ENCODE measurements at regions not wholly inside any gene's neighbourhood (a gene's known extent, or its start where the extent isn't known, plus 50 kb on each side); places are given as distances from the start of the nearest gene placed in this dataset.
"Not testable (repeated sequence)": the region's sequence is repeated elsewhere in the genome, so short reads cannot be mapped to it uniquely, and the experiment has no call there.

DNA sequence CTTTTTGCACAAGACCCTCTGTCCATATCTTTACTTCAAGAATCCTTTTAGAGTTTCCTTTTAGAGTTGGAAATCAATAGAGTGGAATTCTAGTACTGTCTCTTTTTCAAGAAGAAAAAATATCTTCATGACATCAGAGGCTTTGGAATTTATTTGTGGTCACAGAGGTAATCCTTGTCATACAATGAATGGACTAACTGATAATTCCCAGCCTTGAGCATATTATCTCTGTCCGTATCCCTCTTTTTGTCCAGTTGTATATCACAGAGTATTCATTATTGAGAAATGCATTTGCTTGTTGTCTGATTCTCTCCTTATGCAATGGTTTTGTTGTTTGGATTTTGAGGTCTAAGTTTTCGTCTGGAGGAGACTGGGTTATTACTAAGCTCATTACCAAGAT, 82.0 kb upstream of the HAPLN1 start:
- no peak overlapping the region for H3K27ac ChIP-seq
- TF ChIP-seq, protein P1, sequence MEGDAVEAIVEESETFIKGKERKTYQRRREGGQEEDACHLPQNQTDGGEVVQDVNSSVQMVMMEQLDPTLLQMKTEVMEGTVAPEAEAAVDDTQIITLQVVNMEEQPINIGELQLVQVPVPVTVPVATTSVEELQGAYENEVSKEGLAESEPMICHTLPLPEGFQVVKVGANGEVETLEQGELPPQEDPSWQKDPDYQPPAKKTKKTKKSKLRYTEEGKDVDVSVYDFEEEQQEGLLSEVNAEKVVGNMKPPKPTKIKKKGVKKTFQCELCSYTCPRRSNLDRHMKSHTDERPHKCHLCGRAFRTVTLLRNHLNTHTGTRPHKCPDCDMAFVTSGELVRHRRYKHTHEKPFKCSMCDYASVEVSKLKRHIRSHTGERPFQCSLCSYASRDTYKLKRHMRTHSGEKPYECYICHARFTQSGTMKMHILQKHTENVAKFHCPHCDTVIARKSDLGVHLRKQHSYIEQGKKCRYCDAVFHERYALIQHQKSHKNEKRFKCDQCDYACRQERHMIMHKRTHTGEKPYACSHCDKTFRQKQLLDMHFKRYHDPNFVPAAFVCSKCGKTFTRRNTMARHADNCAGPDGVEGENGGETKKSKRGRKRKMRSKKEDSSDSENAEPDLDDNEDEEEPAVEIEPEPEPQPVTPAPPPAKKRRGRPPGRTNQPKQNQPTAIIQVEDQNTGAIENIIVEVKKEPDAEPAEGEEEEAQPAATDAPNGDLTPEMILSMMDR (IDR thresholded peaks at IDR 0.05): no peak
- TF ChIP-seq POLR2A (IDR thresholded peaks at IDR 0.05): no peak
- no peak overlapping the region for H3K4me3 ChIP-seq
- intact Hi-C loops (cut with DNase I): no loop called here
- no peaks in the 10 kb centered on the region for H3K36me3 ChIP-seq
- no peaks in the 10 kb centered on the region for H3K4me1 ChIP-seq
- H3K9me3 ChIP-seq: no peaks in the 10 kb centered on the region
- ATAC-seq: no peak
- DNase-seq: no peak
- no peaks in the 10 kb centered on the region for H3K27me3 ChIP-seq
- 74 to 84% (median 79%) methylated on average over 2 of the region's 2 CpGs for WGBS, 4 donors

DNA sequence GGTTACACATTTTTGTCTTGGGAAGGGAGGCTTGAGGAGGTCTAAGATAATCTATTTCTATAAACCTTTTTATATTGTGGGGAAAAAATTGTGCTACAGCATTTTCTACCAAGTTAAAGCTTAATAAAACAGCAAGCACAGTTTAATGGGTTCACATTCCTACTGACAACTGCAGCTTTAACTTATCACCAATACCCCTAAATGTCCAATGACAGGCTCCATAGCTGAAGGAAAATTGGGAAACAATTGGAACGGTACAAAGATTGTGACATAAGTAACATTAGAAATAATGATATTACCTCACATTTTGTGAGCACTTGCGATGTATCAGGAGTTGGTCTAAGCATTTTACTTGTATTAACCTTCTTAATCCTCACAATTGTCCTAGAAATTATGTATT, 79.5 kb upstream of the HAPLN1 start:
- Histone ChIP-seq H3K27me3 (no peaks in the 10 kb centered on the region), H3K36me3 (no peaks in the 10 kb centered on the region), H3K4me1 (no peaks in the 10 kb centered on the region), H3K27ac (no peak overlapping the region), H3K4me3 (no peak overlapping the region), H3K9me3 (no peaks in the 10 kb centered on the region)
- 69 to 96% (median 87%) methylated on average over 2 of the region's 2 CpGs for WGBS, 4 donors
- ATAC-seq (no peak), DNase-seq (no peak)
- intact Hi-C loops (cut with DNase I): no loop called here
- TF ChIP-seq POLR2A (IDR thresholded peaks at IDR 0.05): no peak

DNA sequence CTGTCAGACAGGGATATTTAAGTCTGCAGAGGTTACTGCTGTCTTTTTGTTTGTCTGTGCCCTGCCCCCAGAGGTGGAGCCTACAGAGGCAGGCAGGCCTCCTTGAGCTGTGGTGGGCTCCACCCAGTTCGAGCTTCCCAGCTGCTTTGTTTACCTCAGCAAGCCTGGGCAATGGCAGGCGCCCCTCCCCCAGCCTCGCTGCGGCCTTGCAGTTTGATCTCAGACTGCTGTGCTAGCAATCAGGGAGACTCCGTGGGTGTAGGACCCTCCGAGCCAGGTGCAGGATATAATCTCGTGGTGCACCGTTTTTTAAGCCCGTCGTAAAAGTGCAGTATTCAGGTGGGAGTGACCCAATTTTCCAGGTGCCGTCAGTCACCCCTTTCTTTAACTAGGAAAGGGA, 78.4 kb upstream of the HAPLN1 start:
- H3K4me1 ChIP-seq; DNase-seq; H3K27ac ChIP-seq; H3K4me3 ChIP-seq; H3K27me3 ChIP-seq; H3K9me3 ChIP-seq; H3K36me3 ChIP-seq; ATAC-seq; intact Hi-C loops (cut with DNase I): not testable (repeated sequence)
- WGBS, 4 donors: 74 to 89% (median 82%) methylated on average over 7 to 11 of the region's 11 CpGs

DNA sequence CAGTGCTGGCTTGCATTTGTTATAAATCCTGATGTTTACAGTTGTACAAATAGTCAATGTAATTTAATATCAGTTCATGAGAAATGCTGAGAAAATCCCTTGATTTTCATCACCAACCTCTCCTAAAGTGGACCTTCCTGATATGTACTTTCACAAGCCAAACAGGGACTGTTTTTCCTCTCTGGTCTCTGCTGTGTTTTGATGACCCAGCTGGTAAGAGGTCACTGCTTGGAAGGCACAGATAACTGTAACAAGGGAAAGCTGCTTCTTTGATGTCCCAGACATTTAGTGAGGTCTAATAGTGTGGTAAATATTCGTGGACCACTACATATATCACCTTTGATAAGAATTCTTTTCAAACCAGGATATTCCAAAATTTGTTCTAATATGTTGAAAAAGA, 68.7 kb upstream of the HAPLN1 start:
- Histone ChIP-seq H3K4me3 (no peak overlapping the region), H3K27me3 (no peaks in the 10 kb centered on the region), H3K9me3 (no peaks in the 10 kb centered on the region), H3K4me1 (no peaks in the 10 kb centered on the region), H3K36me3 (no peaks in the 10 kb centered on the region), H3K27ac (no peak overlapping the region)
- intact Hi-C loops (cut with DNase I): no loop called here
- no peak for ATAC-seq
- no peak for TF ChIP-seq POLR2A (IDR thresholded peaks at IDR 0.05)
- TF ChIP-seq, protein P1 (IDR thresholded peaks at IDR 0.05): no peak
- 11 to 20% (median 18%) methylated on average over 1 of the region's 1 CpG for WGBS, 4 donors
- no peak for DNase-seq

DNA sequence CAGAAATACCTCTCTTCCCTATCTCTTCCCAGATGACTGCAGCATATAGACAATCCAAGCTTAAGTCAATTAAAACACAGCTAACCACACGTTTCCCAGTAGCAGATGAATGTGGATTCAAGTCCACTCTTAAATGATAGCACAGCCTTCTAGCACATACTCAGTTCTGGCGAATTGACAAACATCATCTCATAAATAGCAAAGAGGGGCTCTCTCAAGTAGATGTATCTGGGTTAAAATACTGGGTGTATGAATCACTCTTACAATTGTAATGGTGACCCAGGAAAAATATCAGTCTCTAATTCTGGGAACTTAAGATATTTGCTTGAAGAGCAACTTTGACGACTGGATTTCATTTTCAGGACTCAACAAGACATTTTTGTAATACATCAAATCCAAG, 67.0 kb upstream of the HAPLN1 start:
- Histone ChIP-seq H3K27ac (no peak overlapping the region), H3K36me3 (no peaks in the 10 kb centered on the region), H3K4me3 (no peak overlapping the region), H3K9me3 (no peaks in the 10 kb centered on the region), H3K4me1 (no peaks in the 10 kb centered on the region), H3K27me3 (no peaks in the 10 kb centered on the region)
- intact Hi-C loops (cut with DNase I): no loop called here
- 54 to 61% (median 57%) methylated on average over 3 of the region's 3 CpGs for WGBS, 4 donors
- DNase-seq: no peak
- no peak for ATAC-seq
- TF ChIP-seq, protein P1 (IDR thresholded peaks at IDR 0.05): no peak
- TF ChIP-seq POLR2A (IDR thresholded peaks at IDR 0.05): no peak

Measured in heart left ventricle (tissue), 16 donors.